Skin epidermis (tissue), 12 donors: ENCODE measurements at regions not wholly inside any gene's neighbourhood (a gene's known extent, or its start where the extent isn't known, plus 50 kb on each side); places are given as distances from the start of the nearest gene placed in this dataset.

ENCODE experiments used
- H3K27ac ChIP-seq, 21 experiments: fragments of 200-600 bp; sonication (generic) in 11 of 21; one replicate each; pipeline ENCODE4 v1.5.0; 2020; ENCODE audit warnings: mild to moderate bottlenecking in 3 of 21, inconsistent platforms in 2 of 21, moderate library complexity in 2 of 21
- H3K4me3 ChIP-seq, 7 experiments: fragments of 200-600 bp; sonication (generic) in 2 of 7; one replicate each; pipeline ENCODE4 v1.5.0; 2020; ENCODE audit warnings: inconsistent platforms in 2 of 7, mild to moderate bottlenecking in 2 of 7, moderate library complexity in 1 of 7

DNA sequence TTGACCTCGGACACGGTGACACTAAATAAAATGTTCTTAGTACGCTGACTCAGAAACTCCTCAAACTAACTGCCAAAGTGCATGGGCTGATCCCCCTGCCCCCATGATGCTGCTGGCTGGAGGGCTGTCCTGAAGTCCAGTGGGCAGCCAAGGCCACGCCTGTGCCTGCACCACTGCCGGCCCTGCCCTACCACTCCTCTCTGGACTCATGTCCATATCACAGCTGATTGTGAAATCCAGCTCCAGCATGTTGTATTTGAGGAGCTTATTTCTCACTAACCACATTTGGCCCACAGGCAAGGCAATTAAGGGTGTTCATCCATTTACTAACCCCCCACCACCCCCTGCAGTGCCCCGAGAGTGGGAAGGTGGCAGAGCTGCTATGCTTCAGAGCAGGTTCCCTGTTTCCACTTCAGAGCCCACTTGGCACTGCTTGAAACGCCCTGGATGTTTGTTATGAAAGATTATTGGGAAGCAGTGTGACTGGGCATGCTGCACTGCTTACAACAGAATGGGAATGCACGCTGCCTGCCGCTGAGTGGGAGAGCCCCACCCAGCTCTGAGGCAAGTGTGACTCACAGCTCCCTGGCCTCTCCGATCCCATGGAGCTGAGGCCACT lies 114.0 kb downstream of the UQCRFS1 start:
- H3K4me3 ChIP-seq, result no peak overlapping the region
- peak overlapping the region in 18 of 21 experiments; percentile 22 to 84 (median 66) for H3K27ac ChIP-seq

DNA sequence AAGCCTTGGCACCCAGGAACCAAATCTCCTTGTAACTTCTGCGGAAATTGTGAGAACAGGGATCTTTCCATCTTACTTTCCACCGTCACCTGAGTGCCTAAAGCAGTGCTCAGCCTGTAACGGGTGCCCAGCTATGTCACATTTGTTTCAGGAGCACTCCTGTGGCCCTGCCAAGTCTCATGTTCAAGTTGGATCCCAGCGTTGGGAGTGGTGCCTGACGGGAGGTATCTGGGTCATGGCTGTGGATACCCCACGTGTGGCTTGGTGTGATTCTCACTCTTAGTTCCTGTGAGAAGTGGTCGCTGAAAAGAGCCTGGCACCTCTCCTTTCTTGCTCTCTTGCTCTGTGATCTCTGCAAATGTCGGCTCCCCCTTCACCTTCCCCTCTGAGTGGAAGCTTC lies 114.9 kb downstream of the UQCRFS1 start:
- H3K4me3 ChIP-seq, result no peak overlapping the region
- peak overlapping the region in 6 of 21 experiments; percentile 53 to 84 (median 72) for H3K27ac ChIP-seq

DNA sequence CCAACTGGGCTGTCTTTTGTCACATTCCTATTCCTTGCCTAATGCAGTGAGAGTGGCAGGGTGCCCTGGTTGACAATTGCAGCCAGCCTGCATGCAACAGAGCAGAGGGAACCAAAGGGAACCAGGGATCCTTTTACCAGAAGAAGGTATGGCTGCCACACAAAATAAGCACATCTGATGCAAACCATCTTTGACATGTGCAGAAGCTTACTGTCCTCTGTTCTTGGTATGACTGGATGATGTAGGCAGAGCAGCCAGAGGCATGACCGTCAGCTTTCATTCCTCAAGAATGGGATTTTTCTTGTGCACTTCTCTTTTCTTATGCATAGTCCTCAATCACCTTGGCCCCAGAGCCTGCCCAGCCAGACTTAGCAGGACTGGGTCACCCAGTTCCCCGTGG lies 116.1 kb downstream of the UQCRFS1 start:
- Histone ChIP-seq H3K27ac (no peak overlapping the region), H3K4me3 (no peak overlapping the region)

- H3K27ac ChIP-seq, result no peak overlapping the region
- H3K4me3 ChIP-seq, result no peak overlapping the region
Observed at GRCh38 chr19:29093553-29093908, 119.4 kb downstream of the UQCRFS1 start.

- Histone ChIP-seq H3K4me3 (no peak overlapping the region), H3K27ac (no peak overlapping the region)
Observed at GRCh38 chr19:29092712-29093552, 120.0 kb downstream of the UQCRFS1 start.

- Histone ChIP-seq H3K4me3 (no peak overlapping the region), H3K27ac (no peak overlapping the region)
Observed at GRCh38 chr19:29090783-29091526, 122.0 kb downstream of the UQCRFS1 start.

GRCh38 chr19:29089315-29089870 lies 123.6 kb downstream of the UQCRFS1 start:
- Histone ChIP-seq H3K27ac (no peak overlapping the region), H3K4me3 (no peak overlapping the region)

DNA sequence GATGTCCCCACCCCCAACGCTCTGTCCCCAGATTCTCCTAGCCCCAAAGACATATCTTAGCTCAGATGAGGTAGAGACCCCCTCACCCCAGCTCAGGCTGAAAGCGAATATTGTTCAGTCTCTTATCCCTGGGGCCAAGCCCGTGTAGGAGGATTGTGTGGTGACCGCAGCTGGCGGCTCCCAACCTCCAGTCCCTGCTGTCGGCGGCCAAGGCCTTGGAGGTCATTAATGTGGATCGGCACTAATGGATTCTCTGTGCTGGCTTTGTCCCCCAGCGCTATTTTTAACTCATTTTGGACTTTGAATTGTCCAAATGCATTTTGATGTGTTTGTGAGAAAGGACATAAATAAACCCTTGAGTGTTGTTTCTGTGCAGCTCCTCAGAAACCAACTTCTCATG lies 124.2 kb downstream of the UQCRFS1 start:
- Histone ChIP-seq H3K4me3 (no peak overlapping the region), H3K27ac (no peak overlapping the region)

DNA sequence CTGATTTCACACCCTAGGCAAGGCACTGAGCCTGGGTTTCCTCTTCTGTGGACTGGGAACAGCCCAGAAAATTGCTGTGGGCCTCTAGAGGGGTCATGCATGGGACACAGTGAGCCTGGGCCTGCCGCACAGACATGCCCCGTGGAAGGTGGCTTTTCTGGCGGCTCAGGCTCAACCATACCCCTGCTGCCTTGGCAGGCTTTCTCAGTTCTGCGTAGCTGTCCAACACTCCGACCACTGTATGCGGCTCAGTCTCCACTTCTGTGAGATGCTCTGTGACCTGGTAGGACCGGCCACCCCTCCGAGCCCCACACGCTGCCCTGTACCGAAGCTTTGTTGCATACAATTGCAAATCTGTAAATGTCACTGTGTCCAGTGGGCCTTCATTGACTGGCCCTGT lies 126.3 kb downstream of the UQCRFS1 start:
- Histone ChIP-seq H3K27ac (no peak overlapping the region), H3K4me3 (no peak overlapping the region)

DNA sequence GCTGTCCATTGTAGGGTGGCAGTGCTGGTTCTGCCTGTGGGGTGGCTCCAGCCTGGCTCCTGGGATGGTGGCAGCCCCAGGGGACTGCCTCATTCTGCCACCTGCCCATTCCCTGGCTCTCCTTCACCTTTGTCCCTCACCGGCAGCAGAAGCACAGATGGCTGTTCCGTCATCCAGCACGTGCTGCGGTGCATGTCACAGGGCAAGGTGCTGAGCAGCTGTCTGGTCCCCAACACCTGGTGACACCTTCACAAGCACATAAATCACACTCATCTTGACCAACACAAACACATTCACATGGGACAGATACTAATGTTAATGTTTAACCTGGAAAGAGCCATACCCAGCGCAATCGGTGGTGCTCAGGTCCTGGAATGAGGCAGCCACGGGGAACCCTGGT lies 126.8 kb downstream of the UQCRFS1 start:
- Histone ChIP-seq H3K27ac (no peak overlapping the region), H3K4me3 (no peak overlapping the region)

DNA sequence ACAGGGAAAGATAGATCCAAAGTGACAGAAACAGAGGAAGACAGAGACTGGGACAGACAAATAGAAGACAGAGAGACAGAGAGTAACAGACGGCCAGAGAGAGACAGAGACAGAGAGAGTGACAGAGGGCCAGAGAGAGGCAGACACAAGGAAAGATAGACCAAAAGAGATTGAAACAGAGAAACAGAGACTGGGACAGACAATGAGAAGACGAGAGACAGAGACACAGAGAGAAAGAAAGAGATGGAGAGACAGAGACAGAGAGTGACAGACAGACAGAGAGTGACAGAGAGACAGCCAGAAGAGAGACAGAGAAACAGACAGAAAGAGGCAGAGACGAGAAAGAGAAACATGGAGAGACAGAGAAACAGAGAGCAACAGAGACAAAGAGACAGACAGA lies 127.3 kb downstream of the UQCRFS1 start:
- Histone ChIP-seq H3K27ac (no peak overlapping the region), H3K4me3 (no peak overlapping the region)

DNA sequence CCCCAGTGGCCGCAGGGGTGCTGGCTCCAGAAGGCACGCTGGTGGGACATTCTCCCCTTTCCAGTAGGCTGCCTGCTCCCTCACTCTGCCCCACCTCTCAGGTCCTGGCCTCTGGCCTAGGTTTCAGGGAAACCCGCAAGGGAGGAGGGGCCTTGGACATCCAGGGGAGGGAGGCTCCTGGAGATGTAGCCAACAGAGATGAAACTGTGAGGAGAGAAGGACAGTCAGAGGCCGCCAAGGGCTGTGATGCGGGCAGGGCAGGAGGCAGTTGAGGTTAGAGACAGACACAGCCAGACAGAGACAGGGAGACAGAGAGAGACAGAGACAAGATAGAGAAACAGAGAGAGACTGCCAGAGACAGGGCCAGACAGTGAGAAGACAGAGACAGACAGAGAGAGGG lies 127.7 kb downstream of the UQCRFS1 start:
- Histone ChIP-seq H3K4me3 (no peak overlapping the region), H3K27ac (no peak overlapping the region)

GRCh38 chr19:29084266-29084665 lies 128.7 kb downstream of the UQCRFS1 start:
- Histone ChIP-seq H3K4me3 (no peak overlapping the region), H3K27ac (no peak overlapping the region)

DNA sequence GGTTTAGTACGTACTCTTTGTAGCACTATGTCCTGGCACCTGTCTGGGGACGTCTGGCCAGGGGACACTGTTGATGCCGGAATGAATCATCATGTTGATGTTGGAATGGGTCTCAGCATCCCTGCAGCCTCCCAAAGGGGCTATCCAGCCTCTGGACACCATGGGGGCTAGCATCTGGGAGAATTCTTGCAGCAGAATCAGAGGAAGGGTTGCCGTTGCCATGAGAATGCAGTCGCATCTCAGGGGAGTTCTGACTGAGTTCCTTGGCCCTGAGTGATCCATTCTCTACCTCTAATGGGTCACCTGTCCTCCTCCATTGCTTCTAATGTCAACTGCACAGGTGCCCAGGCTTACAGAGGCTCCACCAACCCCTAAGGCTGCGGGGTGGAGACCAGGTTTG lies 129.1 kb downstream of the UQCRFS1 start:
- H3K27ac ChIP-seq, result no peak overlapping the region
- no peak overlapping the region for H3K4me3 ChIP-seq

- no peak overlapping the region for H3K27ac ChIP-seq
- no peak overlapping the region for H3K4me3 ChIP-seq
Observed at GRCh38 chr19:29079356-29080032, 133.5 kb downstream of the UQCRFS1 start.

DNA sequence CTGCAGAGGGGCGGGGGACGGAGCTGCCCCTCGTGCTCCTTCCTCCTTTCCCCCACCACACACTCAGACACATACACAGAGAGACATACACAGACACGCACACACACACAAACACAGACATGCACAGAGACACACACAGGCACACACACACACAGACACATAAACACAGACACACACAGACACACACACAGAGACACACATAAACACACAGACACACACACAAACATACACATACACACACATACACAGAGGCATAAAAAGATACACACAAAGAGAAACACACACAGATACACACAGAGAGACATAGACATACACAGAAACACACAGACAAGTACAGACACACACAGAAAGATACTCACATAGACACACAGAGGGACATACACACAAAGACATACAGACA lies 136.0 kb downstream of the UQCRFS1 start:
- Histone ChIP-seq H3K27ac (no peak overlapping the region), H3K4me3 (no peak overlapping the region)

DNA sequence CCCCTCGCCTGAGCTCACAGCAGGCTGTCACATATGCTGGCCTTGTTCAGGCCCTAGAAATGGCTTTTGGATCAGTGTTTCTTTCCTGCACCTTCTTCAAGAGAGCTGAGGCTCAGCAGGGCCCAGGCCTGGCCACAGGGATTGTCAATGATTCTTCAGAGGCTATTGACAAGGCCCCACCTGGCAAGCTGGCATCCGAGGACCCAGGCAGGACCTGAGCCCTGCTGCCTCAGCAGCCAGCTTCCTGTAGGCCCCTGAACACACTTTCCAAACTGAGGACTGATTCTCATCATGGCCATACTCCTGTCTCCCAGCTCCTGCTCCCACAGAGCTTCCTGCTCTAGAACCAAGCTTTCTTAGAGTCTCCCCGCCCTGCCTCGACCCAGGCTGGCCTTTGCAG lies 136.8 kb downstream of the UQCRFS1 start:
- no peak overlapping the region for H3K4me3 ChIP-seq

DNA sequence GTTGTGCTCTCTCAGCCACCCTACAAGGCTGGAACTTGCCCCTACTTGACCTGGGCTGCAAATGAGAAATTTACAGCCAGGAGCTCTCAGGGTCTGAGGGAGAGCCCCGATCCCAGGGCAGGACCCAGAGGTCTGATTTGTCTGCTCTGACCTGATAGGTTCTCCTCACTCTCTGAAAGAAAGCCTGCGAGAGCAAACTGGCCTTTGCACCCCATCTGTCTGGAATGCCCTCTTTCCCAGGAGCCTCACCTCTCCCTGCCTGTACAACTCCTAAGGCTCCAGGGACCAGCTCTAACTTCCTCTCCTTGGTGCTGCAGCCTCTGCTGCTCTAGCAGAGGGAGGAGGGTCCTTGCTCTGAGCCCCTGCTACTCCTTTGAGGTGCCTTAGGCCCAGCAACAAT lies 137.8 kb downstream of the UQCRFS1 start:
- Histone ChIP-seq H3K27ac (no peak overlapping the region), H3K4me3 (no peak overlapping the region)

More for the DNA sequence above, 136.8 kb downstream of the UQCRFS1 start:
- no peak overlapping the region for H3K27ac ChIP-seq

DNA sequence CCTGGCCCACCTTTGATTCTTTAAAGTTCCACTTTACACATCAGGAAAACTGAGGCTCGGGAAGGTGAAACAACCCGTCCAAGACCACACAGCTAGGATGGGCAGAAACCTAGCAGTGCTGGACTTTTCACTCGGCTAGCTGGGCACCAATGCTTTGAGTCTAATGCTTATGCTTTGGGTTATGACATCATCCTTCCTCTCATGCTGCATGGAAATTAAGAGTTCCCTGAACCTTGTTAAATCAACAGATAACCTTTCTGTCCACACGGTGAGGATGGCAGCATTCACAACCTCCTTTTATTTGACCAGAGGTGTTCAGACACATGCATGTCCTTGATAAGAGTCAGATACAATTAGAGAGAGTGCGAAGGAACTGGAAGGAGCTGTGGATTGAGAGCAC lies 138.4 kb downstream of the UQCRFS1 start:
- Histone ChIP-seq H3K27ac (no peak overlapping the region), H3K4me3 (no peak overlapping the region)

DNA sequence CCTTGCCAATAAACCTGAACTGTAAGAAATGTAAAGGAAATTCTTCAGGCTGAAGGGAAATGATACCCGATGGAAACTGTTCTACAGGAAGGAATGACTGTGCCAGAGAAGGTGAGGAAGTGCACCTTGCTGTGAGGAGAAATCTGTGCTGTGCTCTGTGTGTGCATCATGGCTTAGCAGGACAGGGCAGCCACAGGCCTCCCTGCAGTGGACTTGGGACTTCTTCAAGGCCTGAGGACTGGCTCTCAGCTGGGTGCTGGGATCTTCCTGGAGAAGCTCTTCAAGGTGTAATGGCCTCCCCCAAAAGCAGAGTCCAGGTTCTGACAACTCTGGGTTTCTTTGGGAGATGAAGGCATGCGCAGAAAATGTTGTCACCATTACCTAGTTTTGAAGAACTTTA lies 145.1 kb downstream of the UQCRFS1 start:
- Histone ChIP-seq H3K27ac (no peak overlapping the region), H3K4me3 (no peak overlapping the region)
